ENCODE measurements at regions not wholly inside any gene's neighbourhood (a gene's known extent, or its start where the extent isn't known, plus 50 kb on each side); places are given as distances from the start of the nearest gene placed in this dataset.

DNA sequence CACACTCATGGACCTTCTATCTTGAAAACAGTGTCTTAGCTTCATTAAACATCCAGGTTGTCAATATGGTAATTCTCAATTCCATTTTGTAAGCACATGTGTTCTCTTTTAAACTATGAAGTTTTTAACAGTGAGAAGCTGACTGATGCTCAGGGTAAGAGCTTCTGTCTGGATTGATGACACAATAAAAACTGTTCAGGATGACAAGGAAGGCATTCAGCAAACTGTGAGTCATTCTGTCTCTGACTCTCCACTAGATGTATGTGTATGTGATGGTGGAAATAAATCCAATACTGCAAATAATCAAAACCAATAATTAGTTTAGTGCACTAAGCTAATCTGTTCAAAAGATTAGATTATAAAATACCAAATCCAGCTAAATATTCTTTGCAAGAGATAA is 115.3 kb upstream of the ARX start:
- no peaks in the 10 kb centered on the region for H3K36me3 ChIP-seq (replicated peaks in 1 of 2; ENCODE audit: insufficient read depth in 1 of 2, low read depth in 2 of 2)
- no peaks in the 10 kb centered on the region for H3K9me3 ChIP-seq
- H3K4me1 ChIP-seq, result no peaks in the 10 kb centered on the region
- H3K27me3 ChIP-seq, result no peaks in the 10 kb centered on the region
- no peak overlapping the region for H3K4me3 ChIP-seq
- intact Hi-C loops (cut with DNase I), result no loop called here
- no peak for ATAC-seq
- TF ChIP-seq, protein P1, sequence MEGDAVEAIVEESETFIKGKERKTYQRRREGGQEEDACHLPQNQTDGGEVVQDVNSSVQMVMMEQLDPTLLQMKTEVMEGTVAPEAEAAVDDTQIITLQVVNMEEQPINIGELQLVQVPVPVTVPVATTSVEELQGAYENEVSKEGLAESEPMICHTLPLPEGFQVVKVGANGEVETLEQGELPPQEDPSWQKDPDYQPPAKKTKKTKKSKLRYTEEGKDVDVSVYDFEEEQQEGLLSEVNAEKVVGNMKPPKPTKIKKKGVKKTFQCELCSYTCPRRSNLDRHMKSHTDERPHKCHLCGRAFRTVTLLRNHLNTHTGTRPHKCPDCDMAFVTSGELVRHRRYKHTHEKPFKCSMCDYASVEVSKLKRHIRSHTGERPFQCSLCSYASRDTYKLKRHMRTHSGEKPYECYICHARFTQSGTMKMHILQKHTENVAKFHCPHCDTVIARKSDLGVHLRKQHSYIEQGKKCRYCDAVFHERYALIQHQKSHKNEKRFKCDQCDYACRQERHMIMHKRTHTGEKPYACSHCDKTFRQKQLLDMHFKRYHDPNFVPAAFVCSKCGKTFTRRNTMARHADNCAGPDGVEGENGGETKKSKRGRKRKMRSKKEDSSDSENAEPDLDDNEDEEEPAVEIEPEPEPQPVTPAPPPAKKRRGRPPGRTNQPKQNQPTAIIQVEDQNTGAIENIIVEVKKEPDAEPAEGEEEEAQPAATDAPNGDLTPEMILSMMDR (IDR thresholded peaks at IDR 0.05), result no peak
- TF ChIP-seq POLR2A (IDR thresholded peaks at IDR 0.05), result no peak
- no peak for DNase-seq
- H3K27ac ChIP-seq, result no peak overlapping the region

DNA sequence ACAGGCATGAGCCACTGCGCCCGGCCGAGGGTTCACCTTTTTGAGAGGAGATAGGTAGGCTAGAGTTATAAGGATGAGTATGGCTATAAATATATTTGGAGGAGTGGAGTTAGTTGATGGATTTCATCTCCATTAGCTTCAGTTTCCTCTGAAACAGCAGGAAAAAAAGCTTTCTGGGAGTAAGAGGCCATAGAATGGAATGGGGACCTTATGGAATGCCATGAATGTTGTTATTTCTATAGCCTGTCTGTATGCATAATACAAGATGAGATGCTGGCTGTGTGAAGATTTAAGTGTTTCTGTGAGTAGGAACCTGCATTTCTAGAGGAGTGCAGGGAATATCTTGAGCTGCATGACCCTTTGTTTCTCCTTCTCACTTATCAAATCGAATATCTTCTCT is 114.9 kb upstream of the ARX start:
- Histone ChIP-seq H3K4me3 (no peak overlapping the region), H3K4me1 (no peaks in the 10 kb centered on the region), H3K27ac (no peak overlapping the region), H3K9me3 (no peaks in the 10 kb centered on the region), H3K36me3 (replicated peaks in 1 of 2; ENCODE audit: insufficient read depth in 1 of 2, low read depth in 2 of 2) (no peaks in the 10 kb centered on the region), H3K27me3 (no peaks in the 10 kb centered on the region)
- WGBS, 2 donors, result 68 to 83% methylated on average over 4 of the region's 4 CpGs
- ATAC-seq, result no peak
- DNase-seq, result no peak
- intact Hi-C loops (cut with DNase I), result no loop called here
- no peak for TF ChIP-seq POLR2A (IDR thresholded peaks at IDR 0.05)

DNA sequence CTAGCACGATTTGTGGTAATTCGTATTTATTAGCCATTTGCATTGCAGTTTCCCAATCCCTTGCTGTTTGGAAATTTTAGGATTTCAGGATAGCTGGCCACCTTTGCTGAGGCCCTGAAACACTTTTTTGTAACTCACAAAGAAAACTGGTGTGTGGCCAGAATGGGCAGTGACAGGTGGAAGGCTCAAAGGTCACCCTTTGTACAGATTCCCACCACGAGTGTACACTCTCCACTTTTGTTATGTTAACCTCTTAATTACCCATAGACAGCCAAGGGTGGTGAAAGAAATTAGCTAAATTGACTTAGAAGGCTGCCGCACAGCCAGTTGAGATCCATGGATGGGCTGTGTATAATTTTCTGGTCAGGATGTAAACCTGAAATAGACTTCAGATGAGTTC is 109.7 kb upstream of the ARX start:
- H3K36me3 ChIP-seq (replicated peaks in 1 of 2; ENCODE audit: insufficient read depth in 1 of 2, low read depth in 2 of 2), result no peaks in the 10 kb centered on the region
- no peak for TF ChIP-seq POLR2A (IDR thresholded peaks at IDR 0.05)
- TF ChIP-seq, protein P1 (IDR thresholded peaks at IDR 0.05), result no peak
- H3K4me1 ChIP-seq, result no peaks in the 10 kb centered on the region
- ATAC-seq, result no peak
- no peaks in the 10 kb centered on the region for H3K27me3 ChIP-seq
- H3K9me3 ChIP-seq, result no peaks in the 10 kb centered on the region
- no peak overlapping the region for H3K27ac ChIP-seq
- DNase-seq, result peak in 1 of 4 donors; percentile 8
- WGBS, 2 donors, result 51 to 55% methylated on average over 3 to 4 of the region's 4 CpGs
- H3K4me3 ChIP-seq, result no peak overlapping the region
- intact Hi-C loops (cut with DNase I), result no loop called here

DNA sequence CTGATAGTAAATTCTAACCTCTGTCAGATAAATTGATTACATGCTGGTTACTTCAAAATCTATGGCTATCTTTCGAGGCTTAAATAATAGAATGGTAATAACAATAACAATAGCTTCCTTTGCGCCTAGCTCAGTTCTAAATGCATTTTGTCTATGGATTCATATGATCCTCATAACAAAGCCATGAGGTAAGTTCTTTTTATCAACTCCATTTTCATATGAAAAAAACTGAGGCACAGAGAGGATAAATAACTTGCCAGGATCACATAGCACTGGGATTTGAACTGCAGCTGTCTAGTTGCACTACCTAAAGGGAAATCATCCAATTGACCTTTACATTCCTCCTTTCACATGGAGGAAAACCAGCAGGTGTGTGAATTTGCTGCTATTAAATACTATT is 108.6 kb upstream of the ARX start:
- Histone ChIP-seq H3K27ac (no peak overlapping the region), H3K9me3 (no peaks in the 10 kb centered on the region), H3K36me3 (replicated peaks in 1 of 2; ENCODE audit: insufficient read depth in 1 of 2, low read depth in 2 of 2) (no peaks in the 10 kb centered on the region), H3K4me1 (no peaks in the 10 kb centered on the region), H3K4me3 (no peak overlapping the region), H3K27me3 (no peaks in the 10 kb centered on the region)
- WGBS, 2 donors, result 88 to 92% methylated on average over 2 of the region's 2 CpGs
- intact Hi-C loops (cut with DNase I), result no loop called here
- TF ChIP-seq, protein P1 (IDR thresholded peaks at IDR 0.05), result no peak
- TF ChIP-seq POLR2A (IDR thresholded peaks at IDR 0.05), result no peak
- ATAC-seq, result no peak
- DNase-seq, result no peak

DNA sequence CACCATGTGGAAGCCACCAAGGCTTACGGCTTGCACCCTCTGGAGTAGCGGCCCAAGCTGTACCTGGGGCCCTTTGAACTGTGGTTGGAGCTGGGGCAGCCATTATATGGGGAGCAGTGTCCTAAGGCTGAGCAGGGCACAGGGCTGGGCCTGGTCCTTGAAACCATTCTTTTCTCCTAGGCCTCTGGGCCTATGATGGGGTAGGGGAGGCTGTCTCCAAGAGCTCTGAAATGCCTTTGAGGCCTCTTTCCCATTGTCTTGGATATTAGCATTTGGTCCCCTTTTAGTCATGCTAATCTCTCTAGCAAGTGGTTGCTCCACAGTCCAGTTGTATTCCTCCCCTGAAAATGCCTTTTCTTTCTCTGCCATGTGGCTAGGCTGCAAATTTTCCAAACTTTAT is 96.4 kb upstream of the ARX start:
- intact Hi-C loops (cut with DNase I), result no loop called here
- Histone ChIP-seq H3K9me3 (no peaks in the 10 kb centered on the region), H3K27me3 (no peaks in the 10 kb centered on the region), H3K4me1 (no peaks in the 10 kb centered on the region), H3K27ac (no peak overlapping the region), H3K36me3 (replicated peaks in 1 of 2; ENCODE audit: insufficient read depth in 1 of 2, low read depth in 2 of 2) (no peaks in the 10 kb centered on the region), H3K4me3 (no peak overlapping the region)
- 90 to 100% methylated on average over 2 of the region's 2 CpGs for WGBS, 2 donors
- TF ChIP-seq, protein P1 (IDR thresholded peaks at IDR 0.05), result no peak
- no peak for TF ChIP-seq POLR2A (IDR thresholded peaks at IDR 0.05)
- DNase-seq (no peak), ATAC-seq (no peak)
